Lung (tissue), 11 donors: ENCODE measurements at regions not wholly inside any gene's neighbourhood (a gene's known extent, or its start where the extent isn't known, plus 50 kb on each side); places are given as distances from the start of the nearest gene placed in this dataset.

Source experiments
- ATAC-seq: fragments of 200-7000 bp; cut with Tn5 transposase; one replicate; pipeline ENCODE4 v1.9.1; 2020; ENCODE audit warnings: moderate number of reproducible peaks; ENCODE audit not compliant: insufficient read depth, low FRiP score
- DNase-seq, 3 donors: peaks; one replicate each; pipeline ENCODE4 v3.0.0-alpha.2; 2013 to 2017
- H3K27ac ChIP-seq, 2 donors: one replicate each; pipeline ENCODE4 v1.5.1; 2013; ENCODE audit warnings: mild to moderate bottlenecking in 2 of 2, moderate library complexity in 2 of 2, control low read depth in 1 of 2, inconsistent platforms in 1 of 2, low read depth in 1 of 2, low read length in 1 of 2
- H3K27me3 ChIP-seq, 3 donors: one replicate each; pipeline ENCODE4 v1.5.1; 2013; ENCODE audit warnings: low read length in 2 of 3; ENCODE audit not compliant: control insufficient read depth in 3 of 3, insufficient read depth in 3 of 3
- H3K36me3 ChIP-seq, 4 donors: one replicate each; pipeline ENCODE4 v1.5.1; 2013; ENCODE audit warnings: low read length in 4 of 4, mild to moderate bottlenecking in 1 of 4, moderate library complexity in 1 of 4; ENCODE audit not compliant: control insufficient read depth in 4 of 4, insufficient read depth in 4 of 4
- H3K4me1 ChIP-seq, 5 donors: one replicate each; pipeline ENCODE4 v1.5.1; 2013; ENCODE audit warnings: low read length in 5 of 5, mild to moderate bottlenecking in 2 of 5, moderate library complexity in 1 of 5; ENCODE audit not compliant: control insufficient read depth in 5 of 5, insufficient read depth in 5 of 5
- H3K4me3 ChIP-seq: one replicate; pipeline ENCODE4 v1.5.1; 2013; ENCODE audit warnings: mild to moderate bottlenecking, control low read depth, moderate library complexity
- H3K9ac ChIP-seq, 2 donors: one replicate each; pipeline ENCODE4 v1.5.1; 2013; ENCODE audit warnings: low read length in 2 of 2, control low read depth in 1 of 2; ENCODE audit not compliant: insufficient read depth in 1 of 2
- H3K9me3 ChIP-seq, 4 donors: one replicate each; pipeline ENCODE4 v1.5.1; 2013; ENCODE audit warnings: low read length in 3 of 4, mild to moderate bottlenecking in 1 of 4, moderate library complexity in 1 of 4; ENCODE audit not compliant: control insufficient read depth in 4 of 4, insufficient read depth in 3 of 4
- WGBS, 2 donors: extraction: QIAGEN DNeasy Blood & Tissue Kit; methylation state at CpG; one replicate each; pipeline ENCODE4 v1.1.7; 2013; 5-methylcytosine and 5-hydroxymethylcytosine counted together
- TF ChIP-seq, protein P1 (sequence below): IDR thresholded peaks from 2 replicates; pipeline ENCODE4 v1.5.1; 2012; ENCODE audit warnings: mild to moderate bottlenecking; ENCODE audit errors: control extremely low read depth, extremely low read depth
- donor health status: control.
- donor health status: control.
- donor health status: Bipolar disorder and iron deficiency.
- donor health status: healthy.
- donor health status: DM: yes; HTN: yes; CAD: no.

DNA sequence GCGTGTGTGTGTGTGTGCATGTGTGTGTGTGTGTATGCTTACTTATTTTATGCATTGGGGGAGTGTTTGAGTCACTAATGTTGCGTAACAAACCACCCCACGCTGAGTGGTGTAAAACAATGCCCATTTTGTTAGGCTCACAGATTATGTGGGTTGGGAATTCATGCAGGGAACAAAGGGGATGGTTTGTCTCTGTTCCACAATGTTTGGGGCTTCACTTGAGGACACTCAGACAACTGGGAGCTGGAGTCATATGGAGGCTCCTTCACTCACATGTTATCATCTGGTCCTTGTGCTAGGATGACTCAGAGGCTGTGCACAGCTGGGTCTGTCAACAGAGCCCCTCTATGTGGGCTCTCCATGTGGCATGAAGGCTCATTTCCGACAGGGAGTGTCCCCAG lies 51.3 kb upstream of the LARGE1 start:
- WGBS, 2 donors: 68 to 69% methylated on average over 4 of the region's 4 CpGs

DNA sequence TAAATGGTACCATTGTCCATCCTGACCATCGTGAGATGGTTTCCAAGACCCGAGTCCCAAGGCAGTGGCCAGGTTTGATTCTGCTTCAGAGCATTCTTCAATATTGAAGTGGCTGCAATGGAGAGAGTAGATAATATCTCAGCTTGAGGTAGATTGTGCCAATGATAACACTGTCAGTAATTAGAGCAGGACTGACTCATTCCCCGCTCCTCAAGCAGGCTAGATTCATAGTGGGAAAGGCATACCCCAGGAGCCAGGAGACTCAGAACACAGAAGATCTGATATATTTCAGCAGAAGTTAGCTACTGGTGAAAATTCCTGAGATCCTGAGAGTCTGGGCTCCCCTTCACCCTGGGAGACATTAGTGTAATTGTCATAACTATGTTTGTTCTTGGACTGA lies 55.6 kb upstream of the LARGE1 start:
- Histone ChIP-seq H3K9ac (no peak overlapping the region), H3K27me3 (peaks cover 0 to 4% (median 0%) of the 10 kb centered on the region in 3 donors), H3K27ac (no peak overlapping the region), H3K9me3 (no peaks in the 10 kb centered on the region), H3K36me3 (no peaks in the 10 kb centered on the region), H3K4me3 (no peak overlapping the region), H3K4me1 (no peaks in the 10 kb centered on the region)
- DNase-seq (no peak), ATAC-seq (no peak)
- TF ChIP-seq, protein P1, sequence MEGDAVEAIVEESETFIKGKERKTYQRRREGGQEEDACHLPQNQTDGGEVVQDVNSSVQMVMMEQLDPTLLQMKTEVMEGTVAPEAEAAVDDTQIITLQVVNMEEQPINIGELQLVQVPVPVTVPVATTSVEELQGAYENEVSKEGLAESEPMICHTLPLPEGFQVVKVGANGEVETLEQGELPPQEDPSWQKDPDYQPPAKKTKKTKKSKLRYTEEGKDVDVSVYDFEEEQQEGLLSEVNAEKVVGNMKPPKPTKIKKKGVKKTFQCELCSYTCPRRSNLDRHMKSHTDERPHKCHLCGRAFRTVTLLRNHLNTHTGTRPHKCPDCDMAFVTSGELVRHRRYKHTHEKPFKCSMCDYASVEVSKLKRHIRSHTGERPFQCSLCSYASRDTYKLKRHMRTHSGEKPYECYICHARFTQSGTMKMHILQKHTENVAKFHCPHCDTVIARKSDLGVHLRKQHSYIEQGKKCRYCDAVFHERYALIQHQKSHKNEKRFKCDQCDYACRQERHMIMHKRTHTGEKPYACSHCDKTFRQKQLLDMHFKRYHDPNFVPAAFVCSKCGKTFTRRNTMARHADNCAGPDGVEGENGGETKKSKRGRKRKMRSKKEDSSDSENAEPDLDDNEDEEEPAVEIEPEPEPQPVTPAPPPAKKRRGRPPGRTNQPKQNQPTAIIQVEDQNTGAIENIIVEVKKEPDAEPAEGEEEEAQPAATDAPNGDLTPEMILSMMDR: no peak
- 88 to 91% methylated on average over 3 of the region's 3 CpGs for WGBS, 2 donors

More for the DNA sequence above, 51.3 kb upstream of the LARGE1 start:
- TF ChIP-seq, protein P1: no peak
- no peaks in the 10 kb centered on the region for H3K9me3 ChIP-seq
- H3K9ac ChIP-seq: no peak overlapping the region
- no peak overlapping the region for H3K27ac ChIP-seq
- H3K4me1 ChIP-seq: no peaks in the 10 kb centered on the region
- ATAC-seq: no peak
- no peak overlapping the region for H3K4me3 ChIP-seq
- no peaks in the 10 kb centered on the region for H3K36me3 ChIP-seq
- peaks cover 0 to 4% (median 0%) of the 10 kb centered on the region in 3 donors for H3K27me3 ChIP-seq
- DNase-seq: no peak

DNA sequence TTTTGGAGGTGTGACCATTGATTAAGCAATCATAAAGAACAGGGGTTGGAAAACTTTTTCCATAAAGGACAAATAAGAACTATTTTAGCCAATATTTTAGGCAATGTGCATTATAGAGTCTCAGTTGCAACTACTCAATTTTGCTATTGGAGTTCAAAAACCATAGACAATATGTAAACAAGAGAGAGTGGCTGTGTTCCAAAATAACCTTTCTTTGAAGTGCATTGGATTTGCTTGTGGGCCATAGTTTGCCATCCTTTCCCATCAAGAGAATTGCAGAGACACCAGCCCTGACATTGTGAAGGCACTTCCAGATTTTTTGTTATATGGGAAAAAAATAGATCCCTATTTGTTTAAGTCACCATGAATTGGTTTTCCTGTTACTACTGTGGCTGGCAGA lies 63.3 kb upstream of the LARGE1 start:
- Histone ChIP-seq H3K27me3 (no peaks in the 10 kb centered on the region), H3K36me3 (no peaks in the 10 kb centered on the region), H3K4me3 (no peak overlapping the region), H3K9ac (no peak overlapping the region), H3K9me3 (no peaks in the 10 kb centered on the region), H3K27ac (no peak overlapping the region), H3K4me1 (no peaks in the 10 kb centered on the region)
- ATAC-seq: no peak
- no peak for DNase-seq
- TF ChIP-seq, protein P1: no peak

DNA sequence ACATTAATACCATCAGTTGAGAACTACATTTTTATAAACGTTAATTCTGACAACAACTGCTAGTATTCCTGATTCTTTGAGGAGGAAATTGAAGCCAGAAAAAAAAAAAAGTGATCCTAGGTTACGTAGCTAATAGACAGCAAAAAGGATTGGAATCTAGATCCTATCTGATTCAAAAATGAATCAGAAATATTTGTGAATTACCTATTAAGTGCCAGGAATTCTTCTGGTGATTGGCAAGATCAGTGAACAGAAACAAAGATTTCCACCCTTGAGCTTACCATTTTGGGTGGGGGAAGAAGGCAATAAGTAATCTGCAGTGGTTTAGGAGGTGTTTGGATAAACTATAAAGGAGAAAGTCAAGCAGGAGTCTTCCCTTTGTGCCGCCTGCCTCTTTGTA lies 63.9 kb upstream of the LARGE1 start:
- H3K27ac ChIP-seq: no peak overlapping the region
- no peaks in the 10 kb centered on the region for H3K36me3 ChIP-seq
- WGBS, 2 donors: 75 to 87% methylated on average over 3 of the region's 3 CpGs
- TF ChIP-seq, protein P1: no peak
- H3K4me3 ChIP-seq: no peak overlapping the region
- H3K9ac ChIP-seq: no peak overlapping the region
- H3K27me3 ChIP-seq: no peaks in the 10 kb centered on the region
- ATAC-seq: no peak
- no peak for DNase-seq
- H3K9me3 ChIP-seq: no peaks in the 10 kb centered on the region
- no peaks in the 10 kb centered on the region for H3K4me1 ChIP-seq
